ENCODE measurements at regions not wholly inside any gene's neighbourhood (a gene's known extent, or its start where the extent isn't known, plus 50 kb on each side); places are given as distances from the start of the nearest gene placed in this dataset.

- TF ChIP-seq CEBPB (IDR thresholded peaks at IDR 0.05; ENCODE audit: low read depth, low read length) (no peak), CTCF (conservative IDR thresholded peaks at IDR 0.05; ENCODE audit: low read depth, low read length) (no peak), FOS (IDR thresholded peaks at IDR 0.05; ENCODE audit: low read depth, low read length) (no peak), POLR2A (IDR thresholded peaks at IDR 0.05; ENCODE audit: low read depth, low read length) (no peak), RCOR1 (IDR thresholded peaks at IDR 0.05; ENCODE audit: insufficient replicate concordance, low read length) (no peak), RAD21 (IDR thresholded peaks at IDR 0.05; ENCODE audit: low read length) (no peak)
Measured at GRCh38 chr7:18320422-18320821, 175.1 kb upstream of the HDAC9 start.

Data from IMR-90 (cell line).